Osteocyte (in vitro differentiated cells): ENCODE measurements at regions not wholly inside any gene's neighbourhood (a gene's known extent, or its start where the extent isn't known, plus 50 kb on each side); places are given as distances from the start of the nearest gene placed in this dataset.

Source experiments
- DNase-seq: peaks from one replicate; pipeline ENCODE4 v3.0.0; 2021; ENCODE audit warnings: mixed read lengths; ENCODE audit not compliant: unreplicated experiment; ENCODE audit errors: extremely low spot score
- H3K27ac Mint-ChIP-seq: one replicate; pipeline ENCODE4 v1.8.0; 2021; ENCODE audit warnings: mild to moderate bottlenecking, mixed read lengths; ENCODE audit not compliant: unreplicated experiment
- H3K27me3 Mint-ChIP-seq: one replicate; pipeline ENCODE4 v1.8.0; 2021; ENCODE audit warnings: mixed read lengths; ENCODE audit not compliant: unreplicated experiment
- H3K36me3 Mint-ChIP-seq: one replicate; pipeline ENCODE4 v1.8.0; 2021; ENCODE audit warnings: mixed read lengths; ENCODE audit not compliant: unreplicated experiment
- H3K4me1 Mint-ChIP-seq: one replicate; pipeline ENCODE4 v1.8.0; 2021; ENCODE audit warnings: mixed read lengths; ENCODE audit not compliant: unreplicated experiment
- H3K4me3 Mint-ChIP-seq: one replicate; pipeline ENCODE4 v1.8.0; 2021; ENCODE audit warnings: mild to moderate bottlenecking, moderate library complexity, mixed read lengths; ENCODE audit not compliant: unreplicated experiment
- H3K9me3 Mint-ChIP-seq: one replicate; pipeline ENCODE4 v1.8.0; 2021; ENCODE audit warnings: mixed read lengths; ENCODE audit not compliant: unreplicated experiment
- CTCF ChIP-seq: fragments of 200-600 bp; sonication (generic); IDR thresholded peaks from 2 replicates; pipeline ENCODE4 v1.5.0; 2021; ENCODE audit warnings: antibody characterized with exemption, mild to moderate bottlenecking, moderate library complexity

GRCh38 chr13:90706631-90707030 is 640.9 kb upstream of the MIR17HG start:
- DNase-seq: no peak
- no peaks in the 10 kb centered on the region for H3K27me3 Mint-ChIP-seq
- no peak overlapping the region for H3K4me3 Mint-ChIP-seq
- H3K4me1 Mint-ChIP-seq: no peaks in the 10 kb centered on the region
- no peaks in the 10 kb centered on the region for H3K36me3 Mint-ChIP-seq
- H3K9me3 Mint-ChIP-seq: peaks cover 22% of the 10 kb centered on the region
- H3K27ac Mint-ChIP-seq: no peak overlapping the region
- TF ChIP-seq CTCF: no peak

GRCh38 chr13:90708128-90708527 is 639.4 kb upstream of the MIR17HG start:
- H3K27ac Mint-ChIP-seq: no peak overlapping the region
- TF ChIP-seq CTCF: no peak
- H3K4me3 Mint-ChIP-seq: no peak overlapping the region
- H3K36me3 Mint-ChIP-seq: no peaks in the 10 kb centered on the region
- H3K27me3 Mint-ChIP-seq: no peaks in the 10 kb centered on the region
- DNase-seq: no peak
- peaks cover 17% of the 10 kb centered on the region for H3K9me3 Mint-ChIP-seq
- H3K4me1 Mint-ChIP-seq: no peaks in the 10 kb centered on the region

- DNase-seq: no peak
- H3K9me3 Mint-ChIP-seq: peaks cover 15% of the 10 kb centered on the region
- H3K4me3 Mint-ChIP-seq: no peak overlapping the region
- no peaks in the 10 kb centered on the region for H3K36me3 Mint-ChIP-seq
- no peaks in the 10 kb centered on the region for H3K4me1 Mint-ChIP-seq
- no peaks in the 10 kb centered on the region for H3K27me3 Mint-ChIP-seq
- no peak for TF ChIP-seq CTCF
- no peak overlapping the region for H3K27ac Mint-ChIP-seq
These were observed 638.2 kb upstream of the MIR17HG start for GRCh38 chr13:90709319-90709718.

- TF ChIP-seq CTCF: no peak
- Mint-ChIP-seq H3K4me3 (no peak overlapping the region), H3K36me3 (no peaks in the 10 kb centered on the region), H3K4me1 (no peaks in the 10 kb centered on the region), H3K27me3 (no peaks in the 10 kb centered on the region), H3K9me3 (peaks cover 8% of the 10 kb centered on the region), H3K27ac (no peak overlapping the region)
- DNase-seq: no peak
These were observed 637.2 kb upstream of the MIR17HG start for GRCh38 chr13:90710164-90710759.

- TF ChIP-seq CTCF: no peak
- H3K36me3 Mint-ChIP-seq: no peaks in the 10 kb centered on the region
These were observed 633.9 kb upstream of the MIR17HG start for GRCh38 chr13:90713441-90714133.

More at GRCh38 chr13:90713441-90714133, 633.9 kb upstream of the MIR17HG start:
- Mint-ChIP-seq H3K4me3 (no peak overlapping the region), H3K9me3 (no peaks in the 10 kb centered on the region), H3K4me1 (peaks cover 9% of the 10 kb centered on the region), H3K27ac (no peak overlapping the region), H3K27me3 (no peaks in the 10 kb centered on the region)
- no peak for DNase-seq
